ENCODE measurements at regions not wholly inside any gene's neighbourhood (a gene's known extent, or its start where the extent isn't known, plus 50 kb on each side); places are given as distances from the start of the nearest gene placed in this dataset.

DNA sequence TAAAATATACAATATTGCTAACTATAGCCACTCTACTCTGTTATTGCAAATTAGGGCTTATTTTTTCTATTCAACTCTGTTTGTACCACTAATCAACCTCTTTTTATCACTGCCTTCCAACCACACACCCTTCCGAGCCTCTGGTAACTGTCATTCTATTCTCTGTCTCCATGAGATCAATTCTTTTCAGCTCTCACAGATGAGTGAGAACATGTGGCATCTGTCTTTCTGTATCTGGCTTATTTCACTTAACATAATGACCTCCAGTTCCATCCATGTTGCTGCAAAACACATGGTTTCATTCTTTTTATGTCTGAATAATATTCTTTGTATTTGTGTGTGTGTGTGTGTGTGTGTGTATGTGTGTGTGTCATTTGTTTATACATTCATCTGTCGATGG is 350.1 kb upstream of the DACH1 start:
- DNase-seq, result no peak

DNA sequence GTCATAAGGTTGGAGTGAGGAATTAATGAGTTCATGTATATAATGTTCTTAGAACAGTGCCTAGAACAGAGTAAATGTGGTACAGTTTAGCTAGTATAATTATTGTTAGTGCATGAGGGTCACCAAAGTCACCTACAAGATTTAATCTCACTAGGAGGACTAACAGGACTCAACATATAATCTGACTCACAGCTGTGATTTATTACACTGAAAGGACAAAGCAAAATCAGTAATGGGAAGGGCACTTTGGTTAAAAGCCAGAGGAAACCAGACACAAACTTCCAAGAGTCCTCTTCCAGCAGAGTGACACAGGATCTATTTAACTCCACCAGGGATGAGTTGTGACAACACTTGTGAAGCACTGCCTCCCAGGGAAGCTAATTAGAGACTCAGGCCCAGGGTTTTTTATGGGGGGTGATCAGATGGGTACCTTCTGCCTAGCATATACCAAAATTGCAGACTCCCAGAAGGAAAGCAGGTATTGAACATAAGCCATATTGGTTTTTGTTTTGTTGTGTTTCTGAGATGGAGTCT is 341.2 kb upstream of the DACH1 start:
- DNase-seq, result peak; percentile 18

DNA sequence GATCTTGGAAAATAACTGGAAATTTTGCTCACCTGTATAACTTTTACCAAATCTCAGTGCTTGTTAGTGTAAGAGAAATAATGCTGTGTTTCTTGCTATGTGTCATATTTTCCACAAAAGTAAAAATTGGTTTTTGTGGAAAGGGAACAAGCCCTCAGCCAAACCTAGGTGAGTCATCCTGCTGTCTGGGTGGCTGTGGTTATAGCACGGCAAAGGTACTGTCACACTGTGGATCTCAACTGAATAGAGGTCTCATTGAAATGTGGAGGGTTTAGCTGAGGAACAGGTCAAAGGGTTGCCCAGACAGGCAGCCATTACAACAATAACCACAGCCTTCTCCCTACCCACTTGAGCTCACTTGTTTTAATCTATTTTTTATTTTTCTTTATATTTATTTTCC is 338.8 kb upstream of the DACH1 start:
- DNase-seq, result no peak

DNA sequence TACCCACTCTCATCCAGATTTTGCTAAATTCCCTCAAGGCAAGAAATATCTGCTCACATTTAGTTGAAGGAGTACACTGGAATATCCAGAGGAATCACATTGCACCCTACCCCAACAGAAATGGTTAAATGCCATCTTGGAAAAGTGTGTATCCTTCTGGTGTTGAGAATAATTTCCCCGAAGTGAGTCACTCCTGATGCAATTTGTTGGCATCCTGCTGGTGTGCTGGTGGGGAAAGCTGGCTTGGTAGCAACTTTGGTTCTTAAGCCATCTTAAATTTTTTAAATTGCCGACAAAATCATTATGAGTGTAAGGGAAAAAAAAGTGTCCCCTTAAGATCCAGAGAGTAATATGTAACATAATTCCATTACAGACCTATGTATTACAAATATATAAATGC is 337.3 kb upstream of the DACH1 start:
- DNase-seq, result no peak

DNA sequence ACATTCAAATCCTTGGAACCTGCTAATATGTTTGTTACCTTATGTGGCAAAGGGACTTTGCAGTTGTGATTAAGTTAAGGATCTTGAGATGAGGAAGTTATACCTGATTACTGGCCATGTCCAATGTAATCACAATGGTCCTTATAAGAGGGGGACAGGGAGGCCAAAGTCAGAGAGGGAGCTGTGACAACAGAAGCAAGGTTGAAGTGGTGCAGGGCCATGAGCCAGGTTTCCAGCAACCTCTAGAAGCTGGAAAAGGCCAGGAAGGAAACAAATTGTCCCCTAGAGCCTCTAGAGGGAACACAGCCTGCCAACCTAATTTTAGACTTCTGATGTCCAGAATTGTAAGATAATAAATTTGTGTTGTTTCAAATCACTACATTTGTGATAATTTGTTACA is 334.7 kb upstream of the DACH1 start:
- no peak for DNase-seq

DNA sequence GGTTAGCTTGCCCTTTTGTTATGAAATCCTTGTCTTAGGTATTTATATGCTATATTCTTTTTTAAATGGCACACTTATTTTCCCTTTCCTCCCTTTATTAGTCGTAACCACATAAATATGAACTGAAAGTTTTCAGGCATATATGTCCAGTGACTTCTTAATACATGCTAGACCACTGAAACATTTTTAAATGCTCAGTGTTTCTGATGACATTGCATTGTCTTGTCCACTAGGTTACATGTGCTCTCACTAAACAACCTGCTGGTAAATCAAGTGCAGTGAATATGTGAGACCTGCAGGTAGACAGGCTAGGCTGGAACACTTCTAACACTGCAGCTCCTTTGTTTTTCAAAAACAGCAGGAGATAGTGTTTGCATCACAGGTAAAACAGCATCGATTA is 332.6 kb upstream of the DACH1 start:
- peak; percentile 1 for DNase-seq

DNA sequence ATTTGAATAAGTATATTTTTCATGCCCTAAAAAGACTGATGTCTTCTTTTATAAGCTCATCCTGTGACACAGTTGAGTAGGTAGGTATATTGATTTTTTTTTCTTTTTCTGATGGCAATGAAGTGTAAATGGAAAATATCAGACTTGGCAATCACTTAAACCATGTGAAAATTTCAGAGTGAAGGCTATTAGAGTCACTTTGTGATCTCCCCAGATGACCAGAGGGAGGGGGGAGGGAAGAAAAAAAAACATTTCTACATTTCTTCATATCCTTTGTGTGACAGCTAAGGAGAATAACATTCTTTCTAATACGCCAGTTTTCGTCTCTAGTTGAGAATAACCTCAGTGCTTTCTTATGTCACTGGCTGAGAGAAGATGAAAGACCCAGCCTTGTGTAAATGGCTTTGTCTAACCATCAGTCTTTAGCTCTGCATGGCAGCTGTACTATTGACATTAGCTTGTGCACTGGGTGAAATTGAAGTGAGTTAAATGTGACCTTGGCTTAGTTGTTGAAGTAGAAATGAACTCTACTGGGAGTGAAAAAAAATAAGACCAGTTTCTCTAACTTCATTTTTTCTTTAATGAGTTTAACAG is 332.1 kb upstream of the DACH1 start:
- peak; percentile 44 for DNase-seq

DNA sequence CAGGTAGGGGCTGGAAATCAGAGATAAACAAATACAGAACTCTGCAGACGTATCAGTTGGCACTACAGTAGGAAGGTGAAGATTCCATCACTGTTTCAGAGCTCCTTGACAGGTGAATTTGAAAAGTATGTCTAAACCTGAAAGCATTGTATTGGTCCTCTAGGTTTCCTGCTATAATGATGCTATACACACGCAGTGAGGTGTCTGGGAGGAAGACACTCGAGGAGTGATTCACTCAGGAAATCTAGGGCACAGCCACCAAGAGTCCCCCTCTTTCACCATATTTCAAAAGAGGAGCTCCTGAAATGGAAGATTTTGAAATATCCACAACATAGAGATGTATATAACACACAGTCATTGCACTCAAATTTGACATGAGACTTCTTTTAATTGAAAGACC is 331.0 kb upstream of the DACH1 start:
- DNase-seq, result no peak

DNA sequence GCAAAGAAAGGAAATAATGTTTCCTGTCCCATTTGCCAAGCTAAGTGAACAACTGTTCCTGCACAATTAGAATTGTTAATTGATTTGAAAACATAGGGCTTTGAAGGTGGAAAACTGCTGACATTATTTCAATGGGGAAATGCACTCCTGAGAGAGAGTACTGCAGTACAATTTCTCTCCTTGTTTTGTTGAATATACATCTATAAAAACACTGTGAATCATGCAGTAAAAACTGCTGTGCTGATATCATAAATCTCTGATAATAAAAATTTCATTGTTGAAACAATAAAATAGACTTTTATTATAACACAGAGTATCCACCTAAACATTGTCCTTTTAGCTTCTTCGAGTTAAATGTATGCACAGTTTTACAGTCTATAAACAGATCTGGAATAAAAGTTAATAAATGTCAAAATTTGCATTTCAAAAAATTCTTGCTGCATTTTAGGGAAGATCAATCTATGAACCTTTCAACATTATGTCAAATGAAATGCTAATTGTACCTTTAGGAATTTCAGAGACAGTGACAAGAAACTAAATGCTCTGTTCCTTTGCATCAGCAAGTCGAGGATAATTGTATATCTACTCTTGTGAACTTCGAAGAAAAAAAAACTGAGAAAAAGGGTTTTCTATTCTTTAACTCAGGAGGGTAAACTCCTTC is 328.2 kb upstream of the DACH1 start:
- no peak for DNase-seq

DNA sequence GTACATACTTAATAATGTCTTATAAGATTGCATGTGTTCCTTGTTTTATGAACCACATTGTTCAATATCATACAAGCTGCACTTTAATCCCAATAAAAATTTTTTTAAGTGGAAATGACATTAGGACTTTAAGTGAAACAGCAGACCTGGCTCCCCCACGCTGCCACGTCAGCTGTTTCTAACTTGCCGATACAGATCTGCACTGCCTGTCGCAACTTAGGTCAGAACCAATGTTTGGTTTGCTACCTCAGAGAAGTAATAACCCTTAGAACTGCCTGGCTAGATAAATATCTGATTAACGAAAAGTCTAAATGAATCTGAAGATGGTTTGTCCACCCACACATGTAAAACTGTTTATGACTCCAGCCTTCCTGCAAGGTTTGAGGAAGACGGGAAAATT is 327.5 kb upstream of the DACH1 start:
- DNase-seq, result no peak

DNA sequence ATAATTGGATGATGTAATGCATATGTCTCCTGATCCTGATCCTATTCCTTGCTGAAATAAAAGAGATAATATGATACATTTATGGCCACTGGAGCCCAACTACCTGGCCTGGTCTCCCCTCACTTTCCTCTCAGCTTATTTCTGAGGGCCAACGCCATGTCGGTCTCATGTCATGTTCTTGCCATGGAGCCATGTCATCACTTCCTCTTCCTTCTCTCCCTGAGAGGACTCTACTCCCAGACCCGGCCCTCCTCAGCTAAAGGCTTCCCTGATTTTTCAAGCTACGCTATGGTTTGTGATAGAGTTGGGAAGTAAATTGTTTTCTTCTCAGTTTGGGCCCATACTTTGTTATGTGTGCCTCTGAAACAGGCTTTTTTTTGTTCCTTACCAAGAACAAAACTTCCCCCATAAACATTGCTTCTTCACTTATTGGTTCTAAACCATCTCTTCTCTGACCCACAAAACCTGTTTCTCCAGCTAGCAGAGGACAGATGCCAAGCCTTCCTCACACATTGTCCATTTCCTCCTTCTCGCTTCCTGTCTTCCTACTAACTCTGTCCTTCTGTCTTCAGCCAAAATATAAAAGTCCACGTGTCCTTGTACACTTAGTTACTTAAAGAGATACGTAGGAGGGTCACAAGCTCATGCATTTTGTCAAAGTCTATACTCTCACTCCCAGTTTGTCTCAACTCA is 319.9 kb upstream of the DACH1 start:
- no peak for DNase-seq

DNA sequence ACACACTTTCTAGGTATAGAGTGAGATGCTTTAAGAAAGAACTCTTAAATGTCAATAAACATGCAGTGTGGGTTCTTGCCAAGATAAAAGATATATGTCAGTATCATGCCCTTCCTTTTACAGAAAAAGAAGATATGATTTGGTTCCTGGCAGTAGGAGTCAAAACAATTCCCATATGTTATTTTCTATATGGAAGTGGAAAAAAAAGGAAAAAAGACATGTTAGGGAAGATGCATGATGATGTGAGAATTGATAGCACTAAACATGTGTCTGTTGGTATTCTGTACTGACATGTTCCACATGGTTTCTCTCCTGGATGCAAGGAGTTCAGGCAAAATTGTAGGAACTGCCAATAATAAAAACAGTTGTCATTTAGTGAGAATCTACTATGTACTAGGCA is 318.8 kb upstream of the DACH1 start:
- DNase-seq, result no peak

DNA sequence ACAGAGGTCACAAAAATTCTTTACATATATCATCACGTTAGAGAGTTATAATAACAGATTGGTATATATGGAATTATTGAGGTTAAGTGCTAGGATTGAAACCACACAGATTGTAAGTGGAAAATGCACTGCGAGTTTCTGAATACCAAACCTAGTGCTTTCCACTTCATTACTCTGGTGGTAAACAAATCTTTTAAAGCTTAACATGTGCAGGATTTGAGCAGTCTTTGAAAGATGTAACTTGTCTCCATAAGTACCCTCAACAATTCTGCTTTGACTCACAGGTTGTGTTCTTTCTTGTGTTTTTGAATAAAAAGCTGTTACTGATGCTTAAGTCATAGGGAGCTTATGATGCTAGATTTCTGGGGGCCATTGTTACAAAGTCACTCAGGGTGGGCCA is 314.7 kb upstream of the DACH1 start:
- DNase-seq, result no peak

DNA sequence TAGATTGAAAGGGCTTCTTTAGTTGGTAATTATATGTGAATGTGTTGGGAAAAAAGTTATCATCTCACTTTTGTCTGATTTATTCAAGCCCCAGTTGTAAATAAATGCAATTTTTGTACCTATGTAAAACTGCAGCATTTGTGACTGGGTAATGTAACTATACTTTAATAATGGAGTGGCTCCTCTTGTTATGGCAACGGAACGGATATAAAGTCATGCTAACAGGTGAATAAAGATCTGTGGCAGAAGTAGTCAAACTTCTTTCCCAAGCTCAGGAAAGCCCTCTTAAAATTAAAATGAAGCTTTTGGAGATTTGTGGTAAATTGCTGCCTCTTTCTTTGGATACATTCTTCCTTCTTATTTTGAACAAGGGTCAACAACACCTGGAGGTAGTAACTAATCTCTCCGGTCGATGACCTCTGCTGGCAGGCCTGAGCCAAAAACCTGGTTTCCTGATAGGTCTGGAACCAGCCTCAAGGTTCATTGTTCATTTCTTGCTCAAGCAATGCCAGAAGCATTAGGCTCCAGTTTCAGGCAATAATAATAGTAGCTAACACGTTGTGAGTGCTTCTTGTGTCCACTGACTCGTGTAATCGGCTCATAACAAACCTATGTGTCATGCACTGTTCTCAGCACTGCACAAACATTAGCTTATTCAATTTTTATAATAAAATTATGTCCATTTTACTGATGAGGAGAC is 313.4 kb upstream of the DACH1 start:
- no peak for DNase-seq

DNA sequence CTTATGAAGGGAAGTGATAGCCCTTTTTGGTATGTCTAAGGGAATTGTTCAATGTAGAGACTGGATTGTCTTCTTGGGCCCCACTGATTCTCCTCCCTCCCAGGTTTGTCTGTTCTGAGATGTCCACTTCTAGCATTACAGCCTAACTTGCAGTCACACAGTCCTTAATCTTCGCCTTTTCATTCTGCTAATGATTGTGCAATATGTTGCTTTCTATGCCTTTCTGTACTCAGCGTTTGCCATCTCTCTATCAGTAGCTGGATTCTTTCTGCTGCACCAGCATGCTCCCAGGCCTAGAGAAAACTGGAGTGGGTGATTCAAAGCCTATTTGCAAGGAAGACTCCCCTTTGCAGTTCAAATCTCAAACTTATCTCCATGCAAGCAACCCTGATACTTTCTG is 307.5 kb upstream of the DACH1 start:
- DNase-seq, result no peak

DNA sequence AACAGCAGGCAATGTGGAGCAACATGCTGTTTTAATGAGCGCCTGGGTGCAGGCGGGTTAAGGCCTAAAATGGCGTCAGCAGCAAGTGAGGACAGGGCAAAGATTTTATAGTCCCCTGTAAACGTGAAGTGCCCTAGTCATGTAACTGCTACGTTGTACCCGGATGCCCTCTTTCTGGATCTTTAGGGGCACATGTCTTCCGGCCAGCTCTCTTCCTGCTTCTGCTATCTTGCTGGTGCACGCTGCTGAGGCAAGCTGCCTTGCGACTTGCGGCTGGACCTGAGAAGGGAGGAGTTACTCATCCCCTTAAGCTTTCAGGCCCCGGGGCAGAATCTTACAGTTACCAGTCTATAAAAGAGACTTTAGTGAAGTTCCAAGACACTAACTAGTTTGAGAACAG is 303.6 kb upstream of the DACH1 start:
- DNase-seq, result no peak

DNA sequence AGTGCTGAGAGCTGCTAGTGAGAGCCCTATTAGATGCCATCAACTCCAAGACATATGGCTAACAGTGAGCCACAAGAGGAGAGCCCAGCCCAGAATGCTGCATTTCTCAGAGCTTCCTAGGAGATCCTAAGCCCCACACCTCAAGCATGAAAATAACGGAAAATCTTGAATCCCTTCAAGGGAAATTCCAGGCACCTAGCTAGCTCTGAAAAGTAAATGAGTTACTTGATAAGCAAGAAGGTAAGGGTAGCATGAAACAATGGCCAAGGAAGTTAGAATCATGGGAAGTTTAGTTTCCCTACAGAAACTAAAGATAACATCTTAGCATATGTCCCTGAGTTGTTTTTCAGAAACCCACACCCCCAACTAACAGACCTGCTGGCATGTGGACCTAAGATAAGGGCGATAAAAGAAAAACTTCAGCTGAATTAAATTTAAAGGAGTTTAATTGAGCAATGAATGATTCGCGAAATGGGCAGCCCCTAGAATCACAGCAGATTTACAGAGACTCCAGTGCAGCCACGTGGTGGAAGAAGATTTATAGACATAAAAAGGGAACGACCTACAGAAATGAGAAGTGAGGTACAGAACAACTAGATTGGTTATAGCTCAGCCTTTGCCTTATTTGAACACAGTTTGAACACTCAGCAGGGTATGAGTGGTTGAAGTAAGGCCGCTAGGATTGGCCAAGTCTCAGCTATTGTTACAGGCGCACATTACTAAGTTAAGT is 301.3 kb upstream of the DACH1 start:
- no peak for DNase-seq

DNA sequence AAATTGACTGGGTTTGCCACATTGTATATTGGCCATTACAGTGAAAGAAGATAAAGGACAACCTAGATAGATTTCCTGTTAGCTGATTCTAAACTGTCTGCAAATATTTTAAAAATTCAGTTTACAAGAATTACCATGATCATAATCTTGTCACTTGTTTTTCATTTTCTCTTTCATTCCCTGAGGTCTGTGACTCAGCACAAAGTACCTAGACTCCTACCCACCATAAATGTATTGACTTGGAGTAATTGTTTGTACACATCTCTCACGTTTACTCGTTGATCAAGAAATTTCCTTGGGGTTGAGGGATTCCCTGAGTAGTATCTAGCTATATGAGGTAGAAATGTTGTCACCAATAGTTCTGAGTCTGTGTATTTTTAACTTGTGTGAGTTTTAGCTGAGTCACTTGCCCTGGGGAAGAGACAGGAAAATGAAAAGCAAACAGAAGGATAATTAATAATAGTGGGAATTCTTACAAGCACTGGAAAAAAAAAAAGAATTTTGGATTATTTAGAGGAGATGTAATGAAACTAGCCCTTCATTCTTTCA is 299.2 kb upstream of the DACH1 start:
- DNase-seq, result no peak

DNA sequence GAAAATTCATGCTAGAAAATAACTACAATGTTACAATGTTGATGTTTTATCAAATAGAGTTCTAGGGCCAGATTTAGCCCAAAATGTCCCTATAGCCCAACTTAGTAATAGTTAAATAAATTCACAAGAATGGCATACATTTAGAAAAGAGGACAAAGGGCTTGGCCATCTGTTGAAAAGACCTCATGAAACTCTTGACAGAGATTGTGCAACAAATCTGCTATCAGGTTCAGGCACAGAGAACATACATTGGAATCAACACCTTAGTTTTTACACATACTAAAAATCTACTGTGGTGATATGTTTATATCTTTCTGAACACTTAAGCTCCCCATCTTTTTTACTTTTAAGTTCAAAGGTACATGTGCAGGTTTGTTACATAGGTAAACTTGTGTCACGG is 298.3 kb upstream of the DACH1 start:
- DNase-seq, result no peak

DNA sequence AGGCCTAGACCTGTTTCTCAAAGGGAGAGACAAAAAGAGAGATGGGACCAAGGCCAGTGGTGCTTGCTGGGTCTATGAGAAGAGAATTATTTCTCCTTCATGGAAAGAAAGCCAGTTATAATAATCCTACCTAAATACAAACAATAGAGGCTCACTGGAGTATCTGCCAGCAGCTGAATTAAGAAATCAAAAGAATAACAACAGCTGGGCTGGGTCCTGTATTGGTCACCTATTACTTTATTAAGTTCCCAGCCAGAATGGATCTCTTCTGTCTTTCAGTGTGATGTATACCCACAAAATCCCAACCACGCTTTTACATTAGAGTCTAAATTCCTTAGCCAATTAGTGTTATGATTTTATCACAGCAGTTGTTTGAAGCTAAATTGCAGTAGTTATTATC is 297.8 kb upstream of the DACH1 start:
- no peak for DNase-seq

DNA sequence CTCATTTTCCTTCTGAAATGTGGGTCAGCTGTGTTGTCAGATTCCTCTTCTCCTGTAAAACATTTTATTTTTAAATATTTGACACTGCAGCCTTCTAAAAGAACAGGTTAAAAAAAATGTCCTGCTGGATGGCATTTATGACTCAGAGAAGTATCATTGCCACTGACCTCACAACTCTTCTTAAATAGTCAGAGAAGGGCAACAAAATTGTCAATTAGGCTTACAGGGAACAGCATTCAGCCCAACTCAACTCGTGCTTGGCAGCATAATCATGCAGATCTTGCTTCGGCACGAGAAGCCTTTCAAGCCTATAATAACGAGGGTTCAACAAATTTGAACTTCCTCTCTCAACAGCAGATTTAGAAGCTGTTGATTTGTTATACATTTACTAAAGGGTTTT is 296.7 kb upstream of the DACH1 start:
- DNase-seq, result peak; percentile 10

DNA sequence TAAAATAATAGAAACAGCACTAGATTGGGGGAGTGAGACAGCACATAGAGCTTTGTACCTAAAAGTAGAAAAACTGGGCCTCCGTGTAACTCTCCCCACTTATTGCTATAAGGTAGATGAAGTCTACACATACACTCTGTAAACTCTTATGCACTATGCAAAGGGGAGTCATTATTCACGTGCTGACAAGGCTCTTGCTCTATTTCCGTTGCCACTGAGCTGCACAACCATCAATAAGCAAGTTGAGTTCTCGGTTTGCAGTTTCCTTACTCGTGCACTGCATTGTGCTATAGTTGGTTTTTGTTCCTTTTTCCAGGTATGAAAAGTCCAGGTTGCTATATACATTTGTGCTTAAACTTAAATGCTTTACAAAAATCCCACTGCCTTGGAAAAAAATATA is 294.0 kb upstream of the DACH1 start:
- DNase-seq, result no peak

DNA sequence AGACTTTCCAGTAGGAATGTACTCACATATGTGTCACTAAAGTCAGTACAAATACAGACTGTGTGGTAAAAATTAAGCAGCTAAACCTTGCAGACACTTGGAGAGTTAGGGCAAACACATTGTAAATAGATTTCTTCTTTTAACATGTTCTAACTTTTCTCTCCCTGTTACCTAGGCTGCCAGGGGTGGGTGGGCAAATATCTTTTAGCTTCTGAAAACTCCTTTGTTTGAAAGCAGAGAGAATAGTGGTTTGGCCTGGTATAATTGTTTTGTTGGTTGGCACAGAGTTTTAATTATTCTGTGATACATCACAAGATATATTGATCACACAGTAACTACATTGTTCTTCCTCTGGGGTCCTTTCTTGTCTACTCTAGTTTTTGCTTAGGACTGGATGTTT is 289.8 kb upstream of the DACH1 start:
- DNase-seq, result no peak
